ENCODE measurements at regions not wholly inside any gene's neighbourhood (a gene's known extent, or its start where the extent isn't known, plus 50 kb on each side); places are given as distances from the start of the nearest gene placed in this dataset.
"Not testable (repeated sequence)": the region's sequence is repeated elsewhere in the genome, so short reads cannot be mapped to it uniquely, and the experiment has no call there.

DNA sequence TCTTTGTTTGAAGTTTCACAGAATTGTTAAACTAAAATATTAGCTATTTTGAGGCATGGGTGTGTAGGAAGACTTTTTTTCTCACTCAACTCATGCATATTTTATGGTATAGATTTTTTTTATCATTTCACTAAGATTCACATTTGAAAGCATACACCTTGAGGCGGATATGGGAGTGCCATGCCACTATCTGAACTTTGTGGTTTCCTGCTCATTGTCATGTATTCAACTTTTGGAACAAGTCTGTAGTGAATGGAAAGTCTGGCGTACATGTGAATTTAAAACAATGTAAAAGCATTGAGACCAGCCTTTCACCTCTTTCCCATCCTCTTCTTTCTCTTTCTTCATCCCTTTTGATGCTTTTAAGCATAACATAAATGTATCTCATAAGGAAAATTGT, 147.9 kb downstream of the TPBG start:
- DNase-seq = no peak

- not testable (repeated sequence) for DNase-seq
Measured at GRCh38 chr6:82517896-82518295, 154.3 kb downstream of the TPBG start.

- no peak for DNase-seq
Measured at GRCh38 chr6:82521369-82521768, 157.8 kb downstream of the TPBG start.

DNA sequence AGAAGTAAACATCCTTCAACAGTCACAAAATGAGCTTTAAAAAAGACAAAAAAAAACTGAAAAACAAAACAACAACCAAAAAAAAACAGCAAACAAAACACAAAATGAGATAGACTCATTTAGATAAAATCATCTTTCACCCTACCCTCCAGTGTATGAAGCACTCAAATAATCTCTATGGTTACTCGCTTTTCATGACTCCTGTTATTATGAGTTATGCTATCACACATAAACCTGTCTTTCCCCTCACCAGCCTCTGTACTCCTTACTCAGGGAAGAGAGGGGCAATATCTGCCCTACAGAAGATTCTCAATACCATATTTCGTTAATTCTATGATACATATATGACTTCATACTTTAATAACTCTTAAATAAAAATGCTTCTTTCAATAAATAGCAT, 158.2 kb downstream of the TPBG start:
- DNase-seq = no peak

GRCh38 chr6:82524031-82524430, 160.4 kb downstream of the TPBG start:
- DNase-seq = no peak

- DNase-seq = no peak
Measured at GRCh38 chr6:82525775-82526495, 162.3 kb downstream of the TPBG start.

- not testable (repeated sequence) for DNase-seq
Measured at GRCh38 chr6:82529960-82530460, 166.4 kb downstream of the TPBG start.

- DNase-seq = no peak
Measured at GRCh38 chr6:82534876-82535275, 171.3 kb downstream of the TPBG start.

DNA sequence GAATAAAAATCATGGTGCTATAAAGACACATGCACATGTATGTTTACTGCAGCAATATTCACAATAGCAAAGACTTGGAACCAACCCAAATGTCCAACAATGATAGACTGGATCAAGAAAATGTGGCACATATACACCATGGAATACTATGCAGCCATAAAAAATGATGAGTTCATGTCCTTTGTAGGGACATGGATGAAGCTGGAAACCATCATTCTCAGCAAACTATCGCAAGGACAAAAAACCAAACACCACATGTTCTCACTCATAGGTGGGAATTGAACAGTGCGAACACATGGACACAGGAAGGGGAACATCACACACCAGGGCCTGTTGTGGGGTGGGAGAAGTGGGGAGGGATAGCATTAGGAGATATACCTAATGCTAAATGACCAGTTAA, 185.9 kb downstream of the TPBG start:
- DNase-seq = not testable (repeated sequence)

DNA sequence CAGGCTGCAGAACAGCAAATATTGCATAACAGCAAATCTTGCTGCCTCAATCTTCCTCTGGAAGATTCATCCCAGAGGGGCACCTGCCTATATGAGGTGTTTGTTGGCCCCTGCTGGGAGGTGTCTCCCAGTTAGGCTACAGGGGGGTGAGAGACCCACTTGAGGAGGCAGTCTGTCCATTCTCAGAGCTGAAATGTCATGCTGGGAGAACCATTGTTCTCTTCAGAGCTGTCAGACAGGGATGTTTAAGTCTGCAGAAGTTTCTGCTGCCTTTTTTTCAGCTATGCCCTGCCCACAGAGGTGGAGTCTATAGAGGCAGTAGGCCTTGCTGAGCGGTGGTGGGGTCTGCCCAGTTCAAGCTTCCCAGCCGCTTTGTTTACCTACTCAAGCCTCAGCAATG, 187.7 kb downstream of the TPBG start:
- not testable (repeated sequence) for DNase-seq

- DNase-seq = no peak
Measured at GRCh38 chr6:82551831-82552230, 188.2 kb downstream of the TPBG start.

DNA sequence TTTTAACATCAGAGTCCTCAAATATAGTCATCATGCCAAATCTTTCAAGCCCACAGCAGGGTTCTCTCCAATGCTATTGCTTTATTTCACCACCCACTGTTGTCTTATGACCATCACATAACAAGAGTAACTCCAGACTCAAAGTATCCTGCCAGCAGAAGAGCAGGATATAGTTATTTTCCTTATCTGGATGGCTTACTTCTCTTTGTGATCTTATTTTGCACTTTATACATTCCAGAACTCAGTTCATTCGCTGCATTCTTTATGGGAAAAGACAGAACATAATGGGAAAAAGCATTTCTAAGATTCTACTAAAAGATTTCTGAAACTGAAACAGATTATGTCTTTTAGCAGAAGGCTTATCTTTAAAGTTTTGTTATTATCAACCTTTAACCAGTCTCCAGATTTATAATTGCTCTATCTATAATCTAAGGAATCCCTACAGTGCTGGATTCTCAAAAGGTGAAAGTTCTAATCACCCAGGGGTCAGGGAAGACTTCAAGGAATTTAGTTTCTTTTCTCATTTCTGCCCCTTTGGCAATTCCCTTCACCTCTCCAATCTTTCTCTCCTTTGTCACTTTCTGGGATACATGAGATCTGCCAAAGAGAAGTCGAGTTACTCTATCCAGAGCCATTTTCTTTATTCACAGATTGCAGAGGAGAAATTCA, 190.4 kb downstream of the TPBG start:
- DNase-seq = no peak

DNA sequence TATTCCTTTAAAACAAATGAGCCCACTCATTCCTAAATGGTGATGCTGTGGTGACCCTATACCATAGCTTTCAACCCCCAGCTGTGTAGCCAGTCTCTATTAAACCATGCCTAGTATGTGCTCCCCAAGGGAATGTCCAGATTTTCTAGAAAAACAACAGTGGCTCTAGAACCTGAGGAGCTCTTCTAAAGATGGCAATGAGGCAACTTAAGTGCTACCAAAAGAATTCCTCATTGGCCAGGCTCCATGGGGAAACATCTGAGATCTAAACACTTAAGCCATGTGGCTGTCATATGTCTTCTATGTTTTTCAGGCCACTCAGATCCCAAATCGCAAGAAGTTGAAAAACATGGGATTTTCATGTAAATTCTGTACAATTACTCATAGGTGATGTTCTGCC, 191.0 kb downstream of the TPBG start:
- DNase-seq = no peak

- no peak for DNase-seq
Measured at GRCh38 chr6:82555801-82556200, 192.2 kb downstream of the TPBG start.

DNA sequence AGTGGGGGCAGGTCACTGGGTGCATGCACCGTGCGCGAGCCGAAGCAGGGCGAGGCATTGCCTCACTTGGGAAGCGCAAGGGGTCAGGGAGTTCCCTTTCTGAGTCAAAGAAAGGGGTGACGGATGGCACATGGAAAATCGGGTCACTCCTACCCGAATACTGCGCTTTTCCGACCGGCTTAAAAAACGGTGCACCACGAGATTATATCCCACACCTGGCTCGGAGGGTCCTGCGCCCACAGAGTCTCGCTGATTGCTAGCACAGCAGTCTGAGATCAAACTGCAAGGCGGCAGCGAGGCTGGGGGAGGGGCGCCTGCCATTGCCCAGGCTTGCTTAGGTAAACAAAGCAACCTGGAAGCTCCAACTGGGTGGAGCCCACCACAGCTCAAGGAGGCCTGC, 194.9 kb downstream of the TPBG start:
- DNase-seq = not testable (repeated sequence)

- DNase-seq = no peak
Measured at GRCh38 chr6:82567621-82568020, 204.0 kb downstream of the TPBG start.

DNA sequence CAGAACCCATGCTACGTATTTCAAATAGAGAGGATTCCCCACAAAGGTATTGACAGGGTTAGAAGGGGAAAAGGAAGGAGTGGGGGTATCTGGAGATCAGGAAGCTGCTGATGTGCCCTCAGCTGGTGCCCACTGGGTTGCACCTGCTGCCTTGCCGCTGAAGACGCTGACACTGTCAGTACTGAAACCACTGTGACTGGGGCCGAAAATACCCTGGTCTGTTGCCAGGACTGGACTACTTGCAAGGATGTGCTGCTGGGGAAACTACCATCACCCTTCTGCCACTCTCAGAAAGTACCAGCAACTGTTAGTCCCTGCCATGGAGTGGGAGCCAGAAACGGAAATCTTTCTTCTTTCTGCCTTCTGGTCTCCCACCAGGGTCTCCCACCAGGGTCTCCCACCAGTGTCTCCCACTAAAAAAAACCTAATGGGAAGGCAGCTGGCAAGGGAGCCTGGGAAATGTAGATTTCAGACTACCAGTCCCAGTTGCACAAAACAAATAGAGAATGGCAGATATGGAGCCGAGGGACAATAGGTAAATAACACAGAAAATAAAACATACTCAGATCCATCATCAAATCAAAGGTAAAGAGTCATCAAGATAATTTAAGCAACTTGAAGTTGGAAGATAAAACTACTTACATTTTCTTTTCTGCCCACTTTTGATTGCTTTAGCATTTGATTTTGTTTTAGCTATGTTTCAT, 204.8 kb downstream of the TPBG start:
- peak; percentile 29 for DNase-seq

DNA sequence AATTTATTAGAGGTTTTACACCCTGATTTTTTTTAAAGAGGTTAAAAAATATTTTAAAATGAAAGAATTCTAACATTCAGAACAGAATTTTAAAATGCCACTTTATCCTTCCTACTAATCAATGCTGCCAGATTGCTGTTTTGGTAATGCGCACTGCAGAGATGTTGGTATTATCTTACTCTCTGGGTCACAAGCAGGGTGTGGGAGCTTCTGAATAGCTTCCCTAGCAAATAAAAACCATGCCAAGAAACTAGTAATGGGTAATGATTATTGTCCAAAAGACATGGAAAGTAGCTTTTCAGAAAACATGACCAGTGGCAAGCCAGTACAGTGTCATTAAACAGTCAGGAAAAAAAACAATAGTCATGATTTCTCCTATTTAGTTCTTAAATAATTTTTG, 205.4 kb downstream of the TPBG start:
- DNase-seq = no peak

- DNase-seq = no peak
Measured at GRCh38 chr6:82570083-82570482, 206.5 kb downstream of the TPBG start.

GRCh38 chr6:82571455-82571854, 207.8 kb downstream of the TPBG start:
- no peak for DNase-seq

GRCh38 chr6:82573254-82573972, 209.8 kb downstream of the TPBG start:
- no peak for DNase-seq

GRCh38 chr6:82576284-82576683, 212.7 kb downstream of the TPBG start:
- DNase-seq = no peak

DNA sequence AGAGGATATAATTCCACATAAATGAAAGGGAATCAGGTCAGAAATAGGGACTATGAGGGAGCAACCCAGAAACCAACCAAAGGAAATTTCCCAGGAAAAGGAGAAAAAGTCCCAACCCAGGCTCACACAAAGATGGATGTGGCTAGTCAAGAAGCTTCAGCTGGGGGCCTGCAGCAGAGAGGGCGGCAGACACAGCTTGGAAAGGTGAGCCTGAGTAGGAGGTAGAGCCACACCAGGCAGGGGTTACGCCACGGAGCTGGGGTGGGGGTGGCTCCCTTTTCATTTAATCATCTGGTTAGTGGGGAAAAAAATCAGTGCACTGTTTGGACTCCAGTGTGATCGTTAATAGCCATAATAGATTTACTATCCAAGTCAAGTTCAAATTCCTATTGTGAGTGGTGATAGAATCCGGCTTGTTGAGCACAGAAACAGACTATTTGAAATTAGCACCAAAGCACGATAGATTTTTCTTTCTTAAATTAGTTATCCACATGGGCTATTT, 220.6 kb downstream of the TPBG start:
- peak; percentile 39 for DNase-seq
